ENCODE measurements at regions not wholly inside any gene's neighbourhood (a gene's known extent, or its start where the extent isn't known, plus 50 kb on each side); places are given as distances from the start of the nearest gene placed in this dataset.
A peak's percentile ranks its signal among the peaks of the same experiment; 100 is the strongest.

- H2AFZ ChIP-seq (ENCODE audit: insufficient read depth, low read depth, low read length, poor library complexity, severe bottlenecking), result no peak overlapping the region
- Mint-ChIP-seq H3K36me3 (peaks cover 22 to 28% of the 10 kb centered on the region in 2 donors), H3K27me3 (ENCODE audit: low read depth in 3 of 3) (no peaks in the 10 kb centered on the region), H3K4me3 (no peak overlapping the region), H3K4me1 (no peaks in the 10 kb centered on the region), H3K27ac (peak overlapping the region in 3 of 7 donors; percentile 9 to 26 (median 13)), H3K9me3 (no peaks in the 10 kb centered on the region)
- H3K27ac ChIP-seq (ENCODE audit: low read depth in 1 of 2, low read length in 2 of 2), result no peak overlapping the region
- H3K4me3 ChIP-seq (replicated peaks in 1 of 3; ENCODE audit: low read depth in 2 of 3, low read length in 3 of 3), result no peak overlapping the region
- no peaks in the 10 kb centered on the region for H4K20me1 ChIP-seq (ENCODE audit: insufficient read depth, low read length)
- peaks cover 2 to 26% of the 10 kb centered on the region in 2 donors for H3K36me3 ChIP-seq (replicated peaks in 1 of 2; ENCODE audit: control insufficient read depth in 1 of 2, insufficient read depth in 2 of 2, low read length in 2 of 2)
- no peak for TF ChIP-seq CTCF (IDR thresholded peaks at IDR 0.05)
- WGBS (ENCODE audit: insufficient coverage), result no CpG with 5 or more reads among the region's 8 CpGs
- no peaks in the 10 kb centered on the region for H3K27me3 ChIP-seq (ENCODE audit: control insufficient read depth in 2 of 2, insufficient read depth in 2 of 2, low read length in 2 of 2)
- H3K79me2 ChIP-seq (ENCODE audit: insufficient read depth, low read length), result no peaks in the 10 kb centered on the region
- DNase-seq, result no peak
- H3K4me2 ChIP-seq (replicated peaks; ENCODE audit: extremely low read depth, low read length, poor library complexity, severe bottlenecking), result no peak overlapping the region
- H3K9me3 ChIP-seq (replicated peaks in 1 of 2; ENCODE audit: control insufficient read depth in 1 of 2, insufficient read depth in 1 of 2, low read length in 2 of 2), result no peaks in the 10 kb centered on the region
- no peaks in the 10 kb centered on the region for H3K4me1 ChIP-seq (ENCODE audit: control insufficient read depth in 1 of 2, insufficient read depth in 2 of 2, low read length in 2 of 2)
- intact Hi-C loops (cut with micrococcal nuclease), result no loop called here
- no peak overlapping the region for H3K9ac ChIP-seq (ENCODE audit: insufficient read depth, low read length, poor library complexity, severe bottlenecking)
Measured at GRCh38 chr7:130872756-130873448, 138.9 kb upstream of the KLF14 start.

- Histone ChIP-seq H3K27me3 (ENCODE audit: control insufficient read depth in 2 of 2, insufficient read depth in 2 of 2, low read length in 2 of 2) (no peaks in the 10 kb centered on the region), H4K20me1 (ENCODE audit: insufficient read depth, low read length) (no peaks in the 10 kb centered on the region), H3K4me3 (replicated peaks in 1 of 3; ENCODE audit: low read depth in 2 of 3, low read length in 3 of 3) (no peak overlapping the region), H3K9me3 (replicated peaks in 1 of 2; ENCODE audit: control insufficient read depth in 1 of 2, insufficient read depth in 1 of 2, low read length in 2 of 2) (no peaks in the 10 kb centered on the region), H3K36me3 (replicated peaks in 1 of 2; ENCODE audit: control insufficient read depth in 1 of 2, insufficient read depth in 2 of 2, low read length in 2 of 2) (peaks cover 2 to 38% of the 10 kb centered on the region in 2 donors), H3K79me2 (ENCODE audit: insufficient read depth, low read length) (no peaks in the 10 kb centered on the region), H3K4me2 (replicated peaks; ENCODE audit: extremely low read depth, low read length, poor library complexity, severe bottlenecking) (no peak overlapping the region), H3K27ac (ENCODE audit: low read depth in 1 of 2, low read length in 2 of 2) (no peak overlapping the region), H3K9ac (ENCODE audit: insufficient read depth, low read length, poor library complexity, severe bottlenecking) (no peak overlapping the region), H3K4me1 (ENCODE audit: control insufficient read depth in 1 of 2, insufficient read depth in 2 of 2, low read length in 2 of 2) (no peaks in the 10 kb centered on the region), H2AFZ (ENCODE audit: insufficient read depth, low read depth, low read length, poor library complexity, severe bottlenecking) (no peak overlapping the region)
- no peak for TF ChIP-seq CTCF (IDR thresholded peaks at IDR 0.05)
- Mint-ChIP-seq H3K4me3 (no peak overlapping the region), H3K27ac (peak overlapping the region in 4 of 7 donors; percentile 4 to 66 (median 49)), H3K27me3 (ENCODE audit: low read depth in 3 of 3) (no peaks in the 10 kb centered on the region), H3K4me1 (no peaks in the 10 kb centered on the region), H3K36me3 (peaks cover 29 to 30% of the 10 kb centered on the region in 2 donors), H3K9me3 (no peaks in the 10 kb centered on the region)
- WGBS (ENCODE audit: insufficient coverage), result 100% methylated on average over 6 of the region's 6 CpGs
- DNase-seq, result no peak
- intact Hi-C loops (cut with micrococcal nuclease), result no loop called here
Measured at GRCh38 chr7:130874071-130874915, 140.3 kb upstream of the KLF14 start.

Measured in CD14-positive monocyte (primary cell).